NT2/D1 (cell line): ENCODE measurements at regions not wholly inside any gene's neighbourhood (a gene's known extent, or its start where the extent isn't known, plus 50 kb on each side); places are given as distances from the start of the nearest gene placed in this dataset.

ENCODE experiments used
- DNase-seq: peaks from one replicate; pipeline ENCODE4 v3.0.0-alpha.2; 2011; ENCODE audit warnings: low read depth, low spot score
- H3K27me3 ChIP-seq: 2 replicates; pipeline ENCODE4 v1.6.0; 2011; ENCODE audit warnings: mild to moderate bottlenecking; ENCODE audit not compliant: insufficient read length, insufficient read depth
- H3K36me3 ChIP-seq: 2 replicates; pipeline ENCODE4 v1.6.1; 2011; ENCODE audit warnings: mild to moderate bottlenecking, low read length, mixed read lengths; ENCODE audit not compliant: insufficient read depth, insufficient read length
- H3K4me1 ChIP-seq: 2 replicates; pipeline ENCODE4 v1.5.1; 2011; ENCODE audit not compliant: insufficient read depth, insufficient read length
- H3K4me3 ChIP-seq: 2 replicates; pipeline ENCODE4 v1.5.1; 2011; ENCODE audit warnings: low read depth; ENCODE audit not compliant: insufficient read length
- H3K9ac ChIP-seq: 2 replicates; pipeline ENCODE4 v1.6.0; 2011; ENCODE audit warnings: low read depth; ENCODE audit not compliant: insufficient read length
- H3K9me3 ChIP-seq: 2 replicates; pipeline ENCODE4 v1.5.1; 2011; ENCODE audit warnings: mild to moderate bottlenecking, low read length; ENCODE audit not compliant: insufficient read depth
- SUZ12 ChIP-seq: IDR thresholded peaks from 2 replicates; pipeline ENCODE4 v1.6.1; 2011; ENCODE audit not compliant: insufficient read length, insufficient read depth; ENCODE audit errors: extremely low read depth
- YY1 ChIP-seq: IDR thresholded peaks from 2 replicates; pipeline ENCODE4 v1.6.1; 2011; ENCODE audit not compliant: insufficient read length, insufficient read depth
- ZNF274 ChIP-seq: IDR thresholded peaks from 2 replicates; pipeline ENCODE4 v1.6.1; 2011; ENCODE audit warnings: mild to moderate bottlenecking, low read depth, low read length

DNA sequence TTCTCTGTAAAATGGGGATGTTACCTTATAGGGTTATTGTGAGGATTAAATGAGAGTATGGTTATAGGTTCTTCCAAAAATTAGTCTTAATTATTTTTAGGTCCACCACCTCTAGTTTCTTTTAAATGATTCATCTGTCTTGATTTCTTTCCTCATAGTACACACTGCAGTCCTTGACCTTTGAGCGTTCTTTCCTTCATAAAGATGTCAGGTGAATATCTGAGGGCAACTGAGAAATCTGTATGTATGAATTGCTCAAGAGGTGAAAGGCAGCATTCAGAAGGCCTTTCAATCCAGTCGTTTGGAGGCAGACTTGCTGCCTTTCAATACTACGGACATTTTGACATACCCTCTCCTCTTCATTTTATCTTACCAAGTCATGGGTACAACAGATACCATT lies 380.7 kb downstream of the INSC start:
- Histone ChIP-seq H3K36me3 (no peaks in the 10 kb centered on the region), H3K4me1 (no peaks in the 10 kb centered on the region), H3K27me3 (no peaks in the 10 kb centered on the region), H3K9ac (no peak overlapping the region), H3K9me3 (no peaks in the 10 kb centered on the region), H3K4me3 (no peak overlapping the region)
- DNase-seq, result no peak
- TF ChIP-seq YY1 (no peak), ZNF274 (no peak), SUZ12 (no peak)

DNA sequence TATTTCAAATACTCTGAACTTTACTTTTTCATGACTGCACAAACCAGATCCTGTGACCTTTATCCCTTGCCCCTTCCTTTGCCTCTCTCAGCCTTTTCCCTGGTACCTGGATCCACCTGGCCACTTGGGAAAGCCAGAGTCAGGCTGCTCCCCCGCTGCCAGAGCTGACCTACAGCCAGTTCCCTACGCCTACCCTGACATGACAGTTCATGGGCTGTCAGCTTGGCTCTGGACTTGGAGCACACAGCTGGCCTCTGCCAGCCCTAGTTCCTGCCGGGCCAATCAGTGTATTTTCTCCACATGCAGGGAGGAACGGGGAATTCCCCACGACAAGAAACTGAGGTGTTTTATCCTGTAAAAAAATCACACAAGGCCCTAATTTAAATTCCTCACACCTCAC lies 382.6 kb downstream of the INSC start:
- Histone ChIP-seq H3K4me1 (no peaks in the 10 kb centered on the region), H3K9ac (no peak overlapping the region), H3K4me3 (no peak overlapping the region), H3K36me3 (no peaks in the 10 kb centered on the region), H3K27me3 (no peaks in the 10 kb centered on the region), H3K9me3 (no peaks in the 10 kb centered on the region)
- no peak for DNase-seq
- TF ChIP-seq ZNF274 (no peak), SUZ12 (no peak), YY1 (no peak)

DNA sequence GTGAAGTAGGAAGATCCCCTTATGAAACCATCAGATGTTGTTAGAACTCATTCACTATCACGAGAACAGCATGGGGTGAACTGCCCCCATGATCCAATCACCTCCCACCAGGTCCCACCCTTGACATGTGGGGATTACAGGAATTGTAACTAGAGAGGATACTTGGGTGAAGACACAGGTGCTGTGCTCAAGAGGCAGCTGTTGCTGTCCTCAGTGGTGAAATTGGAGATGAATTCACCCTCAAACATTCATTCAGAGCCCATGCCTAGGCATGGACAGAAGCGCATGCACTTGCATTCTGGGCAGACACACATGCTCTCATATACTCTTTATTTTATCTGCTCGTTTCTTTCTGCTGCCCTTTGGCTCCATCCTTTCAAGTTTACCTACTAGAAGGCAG lies 385.0 kb downstream of the INSC start:
- Histone ChIP-seq H3K9ac (no peak overlapping the region), H3K27me3 (no peaks in the 10 kb centered on the region), H3K36me3 (no peaks in the 10 kb centered on the region), H3K4me1 (no peaks in the 10 kb centered on the region), H3K9me3 (no peaks in the 10 kb centered on the region), H3K4me3 (no peak overlapping the region)
- TF ChIP-seq ZNF274 (no peak), YY1 (no peak), SUZ12 (no peak)
- no peak for DNase-seq

DNA sequence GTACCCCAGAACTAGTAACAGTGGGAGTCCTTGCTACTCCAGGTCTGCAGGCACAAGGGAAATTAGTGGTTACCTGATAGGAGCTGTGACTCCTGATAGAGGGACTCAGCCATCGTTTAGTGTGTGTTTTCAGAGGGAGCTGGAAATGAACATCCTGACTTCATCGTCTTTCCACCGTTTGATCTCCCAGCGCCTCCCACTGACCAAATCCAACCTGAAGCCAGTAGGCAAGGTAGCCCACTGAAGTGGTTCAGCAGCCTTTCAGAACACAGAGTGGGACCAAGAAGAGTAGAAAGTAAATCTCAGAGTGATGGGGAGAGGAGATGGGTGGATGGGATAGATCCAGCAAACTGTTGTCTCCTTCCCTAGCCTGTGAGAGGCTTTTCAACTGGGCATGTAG lies 385.9 kb downstream of the INSC start:
- Histone ChIP-seq H3K4me1 (no peaks in the 10 kb centered on the region), H3K4me3 (no peak overlapping the region), H3K27me3 (no peaks in the 10 kb centered on the region), H3K9me3 (no peaks in the 10 kb centered on the region), H3K9ac (no peak overlapping the region), H3K36me3 (no peaks in the 10 kb centered on the region)
- TF ChIP-seq SUZ12 (no peak), ZNF274 (no peak), YY1 (no peak)
- DNase-seq, result no peak

GRCh38 chr11:15501566-15501965 lies 386.8 kb downstream of the INSC start:
- Histone ChIP-seq H3K9me3 (no peaks in the 10 kb centered on the region), H3K4me1 (no peaks in the 10 kb centered on the region), H3K27me3 (no peaks in the 10 kb centered on the region), H3K9ac (no peak overlapping the region), H3K4me3 (no peak overlapping the region), H3K36me3 (no peaks in the 10 kb centered on the region)
- TF ChIP-seq YY1, result no peak
- no peak for DNase-seq

- no peaks in the 10 kb centered on the region for H3K27me3 ChIP-seq
- H3K4me3 ChIP-seq, result no peak overlapping the region
- H3K36me3 ChIP-seq, result no peaks in the 10 kb centered on the region
- no peak overlapping the region for H3K9ac ChIP-seq
- H3K9me3 ChIP-seq, result no peaks in the 10 kb centered on the region
- DNase-seq, result no peak
- no peaks in the 10 kb centered on the region for H3K4me1 ChIP-seq
- no peak for TF ChIP-seq ZNF274
- TF ChIP-seq SUZ12, result no peak
- no peak for TF ChIP-seq YY1
Observed at GRCh38 chr11:15505155-15505554, 390.4 kb downstream of the INSC start.

DNA sequence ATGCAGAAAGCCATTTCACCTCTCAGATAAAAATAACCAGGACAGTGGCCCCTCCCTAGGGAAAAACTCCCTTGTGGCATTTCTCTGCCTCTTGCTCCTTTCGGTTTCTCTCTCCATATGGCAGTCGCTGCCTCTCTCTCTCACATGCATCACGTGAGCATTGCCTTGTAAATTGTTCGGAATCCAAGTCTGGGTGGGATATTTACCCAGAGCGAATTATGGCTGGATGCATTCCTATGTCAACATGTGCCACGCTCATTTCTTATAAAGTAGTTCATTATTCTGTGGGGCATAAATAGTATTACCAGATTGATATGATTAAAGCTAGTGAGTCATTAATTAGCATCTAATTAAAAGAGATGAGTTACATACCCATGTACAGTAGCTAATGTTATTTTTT lies 392.9 kb downstream of the INSC start:
- Histone ChIP-seq H3K27me3 (no peaks in the 10 kb centered on the region), H3K9ac (no peak overlapping the region), H3K9me3 (no peaks in the 10 kb centered on the region), H3K4me1 (no peaks in the 10 kb centered on the region), H3K4me3 (no peak overlapping the region), H3K36me3 (no peaks in the 10 kb centered on the region)
- no peak for TF ChIP-seq YY1
- TF ChIP-seq SUZ12, result no peak
- no peak for TF ChIP-seq ZNF274
- no peak for DNase-seq

DNA sequence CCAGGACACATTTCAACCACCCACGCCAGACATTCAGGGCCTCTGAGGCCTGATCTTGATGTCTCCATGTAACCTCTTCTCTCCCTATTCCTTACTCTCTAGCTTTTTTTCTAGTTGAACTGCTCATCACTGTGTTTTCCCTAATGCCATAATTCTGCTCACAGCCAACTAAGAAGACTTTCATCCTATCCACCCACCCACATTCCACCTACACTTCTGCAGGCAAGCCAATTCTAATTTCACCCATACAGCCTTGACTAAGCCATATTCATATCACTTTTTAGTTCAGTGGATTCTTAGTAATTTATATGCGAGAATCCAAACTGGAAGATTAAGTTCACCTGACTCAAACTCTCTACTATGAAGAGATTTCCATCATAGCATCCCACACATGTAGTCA lies 394.4 kb downstream of the INSC start:
- H3K4me1 ChIP-seq, result no peaks in the 10 kb centered on the region
- H3K36me3 ChIP-seq, result no peaks in the 10 kb centered on the region
- TF ChIP-seq ZNF274 (no peak), SUZ12 (no peak), YY1 (no peak)
- no peaks in the 10 kb centered on the region for H3K9me3 ChIP-seq
- H3K27me3 ChIP-seq, result no peaks in the 10 kb centered on the region
- no peak for DNase-seq
- H3K9ac ChIP-seq, result no peak overlapping the region
- no peak overlapping the region for H3K4me3 ChIP-seq
